ENCODE measurements at regions not wholly inside any gene's neighbourhood (a gene's known extent, or its start where the extent isn't known, plus 50 kb on each side); places are given as distances from the start of the nearest gene placed in this dataset.

GRCh38 chr4:18570370-18570769 lies 548.8 kb upstream of the LCORL start:
- DNase-seq (ENCODE audit: low read depth in 2 of 2) = no peak

GRCh38 chr4:18568600-18568999 lies 547.0 kb upstream of the LCORL start:
- DNase-seq (ENCODE audit: low read depth in 2 of 2) = no peak

- DNase-seq (ENCODE audit: low read depth in 2 of 2) = no peak
Observed at GRCh38 chr4:18566970-18567799, 545.6 kb upstream of the LCORL start.

GRCh38 chr4:18559492-18559891 lies 537.9 kb upstream of the LCORL start:
- DNase-seq (ENCODE audit: low read depth in 2 of 2) = no peak

- DNase-seq (ENCODE audit: low read depth in 2 of 2) = no peak
Observed at GRCh38 chr4:18556402-18556801, 534.8 kb upstream of the LCORL start.

- DNase-seq (ENCODE audit: low read depth in 2 of 2) = no peak
Observed at GRCh38 chr4:18540349-18540748, 518.8 kb upstream of the LCORL start.

- no peak for DNase-seq (ENCODE audit: low read depth in 2 of 2)
Observed at GRCh38 chr4:18538121-18538520, 516.6 kb upstream of the LCORL start.

- no peak for DNase-seq (ENCODE audit: low read depth in 2 of 2)
Observed at GRCh38 chr4:18536428-18536827, 514.9 kb upstream of the LCORL start.

- DNase-seq (ENCODE audit: low read depth in 2 of 2) = no peak
Observed at GRCh38 chr4:18535948-18536347, 514.4 kb upstream of the LCORL start.

GRCh38 chr4:18533262-18533775 lies 511.8 kb upstream of the LCORL start:
- DNase-seq (ENCODE audit: low read depth in 2 of 2) = no peak

- no peak for DNase-seq (ENCODE audit: low read depth in 2 of 2)
Observed at GRCh38 chr4:18531731-18532130, 510.2 kb upstream of the LCORL start.

GRCh38 chr4:18529482-18529881 lies 507.9 kb upstream of the LCORL start:
- no peak for DNase-seq (ENCODE audit: low read depth in 2 of 2)

GRCh38 chr4:18524667-18525066 lies 503.1 kb upstream of the LCORL start:
- DNase-seq (ENCODE audit: low read depth in 2 of 2) = no peak

- DNase-seq (ENCODE audit: low read depth in 2 of 2) = no peak
Observed at GRCh38 chr4:18518098-18518497, 496.5 kb upstream of the LCORL start.

- no peak for DNase-seq (ENCODE audit: low read depth in 2 of 2)
Observed at GRCh38 chr4:18513861-18514260, 492.3 kb upstream of the LCORL start.

GRCh38 chr4:18512718-18513117 lies 491.2 kb upstream of the LCORL start:
- no peak for DNase-seq (ENCODE audit: low read depth in 2 of 2)

GRCh38 chr4:18511727-18512126 lies 490.2 kb upstream of the LCORL start:
- no peak for DNase-seq (ENCODE audit: low read depth in 2 of 2)

- no peak for DNase-seq (ENCODE audit: low read depth in 2 of 2)
Observed at GRCh38 chr4:18508786-18509185, 487.2 kb upstream of the LCORL start.

- DNase-seq (ENCODE audit: low read depth in 2 of 2) = no peak
Observed at GRCh38 chr4:18480928-18481327, 459.4 kb upstream of the LCORL start.

GRCh38 chr4:18480342-18480741 lies 458.8 kb upstream of the LCORL start:
- DNase-seq (ENCODE audit: low read depth in 2 of 2) = no peak

- no peak for DNase-seq (ENCODE audit: low read depth in 2 of 2)
Observed at GRCh38 chr4:18479825-18480224, 458.3 kb upstream of the LCORL start.

GRCh38 chr4:18463987-18464559 lies 442.5 kb upstream of the LCORL start:
- DNase-seq (ENCODE audit: low read depth in 2 of 2) = no peak

GRCh38 chr4:18458465-18458864 lies 436.9 kb upstream of the LCORL start:
- no peak for DNase-seq (ENCODE audit: low read depth in 2 of 2)

Data from stimulated activated CD4-positive, alpha-beta T cell treated with anti-CD3 and anti-CD28 coated beads, Interleukin-1b, Interleukin-23, amount 100 ng/mL, for 4 hours (primary cell).